ENCODE measurements at regions not wholly inside any gene's neighbourhood (a gene's known extent, or its start where the extent isn't known, plus 50 kb on each side); places are given as distances from the start of the nearest gene placed in this dataset.
A peak's percentile ranks its signal among the peaks of the same experiment; 100 is the strongest.

DNA sequence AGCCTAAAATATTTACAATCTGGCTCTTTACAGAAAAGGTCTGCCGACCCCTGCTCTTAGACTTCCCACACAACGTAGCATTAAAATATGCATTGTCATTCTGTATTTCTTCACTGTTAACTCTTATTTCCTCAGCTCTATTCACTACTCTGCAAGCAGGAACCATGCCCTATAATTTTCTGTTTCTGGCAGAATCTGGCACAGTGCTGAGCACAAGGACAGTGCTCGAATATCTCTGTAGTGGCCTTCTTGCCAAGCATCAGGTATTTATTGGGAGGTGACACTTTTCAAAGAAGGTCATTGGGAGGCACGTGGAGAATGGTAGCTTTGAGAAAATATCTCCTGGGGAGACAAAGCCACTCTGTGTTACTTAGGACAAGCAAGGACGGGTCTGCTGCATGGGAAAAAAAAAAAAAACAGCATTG lies 77.9 kb downstream of the PSMG1 start:
- DNase-seq: no peak

GRCh38 chr21:39104911-39105310 lies 78.3 kb downstream of the PSMG1 start:
- no peak for DNase-seq

- no peak for DNase-seq
Observed at GRCh38 chr21:39103689-39104088, 79.6 kb downstream of the PSMG1 start.

- no peak for DNase-seq
Observed at GRCh38 chr21:39099859-39100258, 83.4 kb downstream of the PSMG1 start.

GRCh38 chr21:39098696-39099200 lies 84.5 kb downstream of the PSMG1 start:
- DNase-seq: no peak

DNA sequence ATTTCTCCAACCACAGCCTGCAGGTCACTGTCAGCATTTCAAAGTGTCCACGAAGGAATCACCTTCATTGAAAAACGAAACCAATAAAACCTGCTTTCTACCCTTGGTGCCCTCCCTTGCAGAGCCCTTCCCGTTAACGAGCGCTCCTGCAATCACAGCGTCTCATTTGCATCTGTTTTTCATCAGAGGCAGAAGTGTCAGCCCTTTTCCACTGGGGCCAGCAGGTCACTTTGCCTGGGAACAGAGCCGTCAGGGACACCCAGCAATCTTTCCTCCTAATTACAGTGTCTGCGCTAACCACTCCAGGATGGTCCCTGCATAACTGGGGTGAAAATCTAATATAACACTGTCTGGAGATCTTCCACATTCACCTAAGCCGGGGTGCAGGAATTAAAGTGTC lies 85.3 kb downstream of the PSMG1 start:
- no peak for DNase-seq

GRCh38 chr21:39097335-39097861 lies 85.9 kb downstream of the PSMG1 start:
- DNase-seq: no peak

DNA sequence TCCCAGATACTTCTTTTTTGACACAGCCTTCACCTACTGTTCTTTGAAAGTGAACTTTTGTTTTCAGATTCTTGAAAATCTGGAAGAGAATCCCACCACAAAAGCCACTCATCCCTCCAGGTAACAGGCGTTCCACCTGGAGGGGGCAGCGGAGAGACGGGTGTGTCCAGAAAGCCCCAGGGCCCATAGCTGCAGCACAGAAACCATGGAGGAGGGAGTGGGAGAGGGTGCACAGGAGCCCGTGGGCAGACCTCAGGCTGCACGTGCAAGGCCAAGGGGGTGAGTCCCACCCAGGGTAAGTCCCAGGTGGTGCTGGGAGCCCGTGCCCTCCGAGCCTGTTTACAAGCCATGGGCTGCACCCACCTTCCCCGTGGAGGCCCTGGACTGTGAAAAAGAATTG lies 86.5 kb downstream of the PSMG1 start:
- DNase-seq: no peak

DNA sequence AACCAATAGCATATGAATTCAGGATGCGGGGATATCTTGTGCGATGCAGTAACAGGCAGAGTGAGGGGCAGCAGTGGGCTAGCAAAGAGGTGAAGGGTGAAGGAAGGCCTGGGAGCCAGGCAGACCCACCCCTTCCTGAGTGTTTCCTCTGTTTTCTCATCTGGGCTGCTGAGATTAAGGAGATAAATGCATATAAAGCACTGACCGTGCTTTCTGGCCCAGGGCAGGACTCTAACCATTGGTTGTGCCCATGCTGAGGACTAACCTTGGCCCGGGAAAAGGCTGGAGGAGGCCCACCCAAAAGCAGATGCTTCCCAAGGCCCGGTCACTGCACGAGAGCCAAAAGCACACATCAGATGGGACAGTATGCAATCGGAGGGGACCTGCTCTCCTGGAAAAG lies 87.6 kb downstream of the PSMG1 start:
- DNase-seq: no peak

- peak; percentile 29 for DNase-seq
Observed at GRCh38 chr21:39094847-39095579, 88.2 kb downstream of the PSMG1 start.

GRCh38 chr21:39094087-39094780 lies 89.0 kb downstream of the PSMG1 start:
- no peak for DNase-seq

- DNase-seq: no peak
Observed at GRCh38 chr21:39093526-39093925, 89.7 kb downstream of the PSMG1 start.

- DNase-seq: peak; percentile 7
Observed at GRCh38 chr21:39088831-39089380, 94.3 kb downstream of the PSMG1 start.

- DNase-seq: no peak
Observed at GRCh38 chr21:39088031-39088370, 95.2 kb downstream of the PSMG1 start.

DNA sequence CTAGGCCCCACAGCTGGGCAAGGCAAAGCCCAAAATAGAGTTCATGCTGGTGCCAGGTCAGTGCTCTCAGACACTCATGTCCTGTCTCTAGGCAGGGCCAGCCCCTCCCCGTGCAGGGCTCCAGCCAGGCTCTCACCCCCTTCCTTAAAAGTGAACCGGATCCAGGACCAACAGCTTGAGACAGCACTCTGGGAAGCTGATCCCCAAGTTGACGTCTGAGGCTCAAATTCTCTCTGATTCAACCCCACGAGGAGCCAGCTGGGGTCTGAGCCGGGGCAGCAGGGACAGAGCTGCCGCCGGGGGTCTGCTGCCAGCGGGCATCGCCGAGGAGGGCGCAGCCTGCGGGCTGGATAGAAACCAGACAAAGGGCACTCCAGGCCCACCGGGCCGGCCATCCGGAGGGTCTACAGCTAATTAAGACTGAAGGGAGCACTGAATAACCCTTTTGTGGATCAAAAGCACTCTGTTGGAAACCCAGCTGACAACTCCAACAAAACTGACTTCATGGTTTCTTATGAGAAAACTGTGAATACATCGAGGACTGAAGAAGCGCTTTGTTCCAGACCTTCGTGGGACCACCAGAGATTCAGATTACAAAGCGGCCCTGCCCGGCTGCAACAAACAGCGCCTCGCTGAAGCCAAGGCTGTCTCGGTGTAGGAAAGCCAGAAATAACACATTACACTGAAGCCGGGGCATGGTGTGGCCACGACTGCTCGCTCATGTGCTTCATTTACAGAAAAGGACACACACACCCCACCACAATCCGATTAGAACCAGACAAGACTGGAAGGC lies 95.8 kb downstream of the PSMG1 start:
- no peak for DNase-seq

DNA sequence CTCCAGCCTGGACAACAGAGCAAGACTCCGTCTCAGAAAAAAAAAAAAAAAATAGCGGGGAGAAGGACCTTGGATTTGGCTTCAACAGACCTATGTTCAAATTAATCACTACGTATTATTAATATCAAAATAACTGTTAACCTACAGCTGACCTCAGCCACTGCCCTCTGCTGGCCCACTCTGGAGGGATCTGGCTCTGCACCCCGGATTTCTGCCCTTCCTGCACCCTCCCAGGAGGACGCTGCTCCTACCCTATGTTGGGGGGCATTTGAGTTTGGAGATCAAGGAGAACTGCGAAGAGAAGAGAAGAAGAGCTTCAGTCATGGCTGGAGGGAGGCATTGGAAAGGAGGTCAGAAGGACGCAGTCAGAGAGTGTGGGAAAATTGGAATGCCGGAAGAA lies 96.7 kb downstream of the PSMG1 start:
- no peak for DNase-seq

DNA sequence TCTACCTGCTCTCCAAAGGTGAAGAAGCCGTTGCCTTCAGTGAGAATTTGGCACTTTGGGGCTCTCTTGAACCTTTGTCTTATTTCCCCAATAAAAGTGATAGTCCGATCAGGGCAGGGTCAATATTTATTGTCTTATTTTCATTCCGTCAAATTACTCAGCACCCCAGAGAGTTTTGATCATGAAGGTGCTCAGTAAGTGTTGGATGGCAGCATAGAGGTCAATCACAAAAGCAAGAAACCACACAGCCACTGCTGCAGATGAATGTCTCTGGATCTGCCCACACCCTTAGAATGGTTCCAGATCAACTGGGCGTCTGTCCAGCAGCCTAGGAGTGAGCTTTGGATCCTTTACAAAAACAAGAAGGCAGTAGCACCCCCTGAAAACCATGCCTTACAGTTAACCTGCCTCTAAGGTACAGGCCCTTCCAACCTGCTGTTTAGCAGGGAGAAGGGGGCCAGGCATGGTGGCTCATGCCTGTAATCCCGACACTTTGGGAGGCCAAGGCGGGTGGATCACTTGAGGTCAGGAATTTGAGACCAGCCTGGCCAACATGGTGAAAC lies 97.3 kb downstream of the PSMG1 start:
- DNase-seq: no peak

DNA sequence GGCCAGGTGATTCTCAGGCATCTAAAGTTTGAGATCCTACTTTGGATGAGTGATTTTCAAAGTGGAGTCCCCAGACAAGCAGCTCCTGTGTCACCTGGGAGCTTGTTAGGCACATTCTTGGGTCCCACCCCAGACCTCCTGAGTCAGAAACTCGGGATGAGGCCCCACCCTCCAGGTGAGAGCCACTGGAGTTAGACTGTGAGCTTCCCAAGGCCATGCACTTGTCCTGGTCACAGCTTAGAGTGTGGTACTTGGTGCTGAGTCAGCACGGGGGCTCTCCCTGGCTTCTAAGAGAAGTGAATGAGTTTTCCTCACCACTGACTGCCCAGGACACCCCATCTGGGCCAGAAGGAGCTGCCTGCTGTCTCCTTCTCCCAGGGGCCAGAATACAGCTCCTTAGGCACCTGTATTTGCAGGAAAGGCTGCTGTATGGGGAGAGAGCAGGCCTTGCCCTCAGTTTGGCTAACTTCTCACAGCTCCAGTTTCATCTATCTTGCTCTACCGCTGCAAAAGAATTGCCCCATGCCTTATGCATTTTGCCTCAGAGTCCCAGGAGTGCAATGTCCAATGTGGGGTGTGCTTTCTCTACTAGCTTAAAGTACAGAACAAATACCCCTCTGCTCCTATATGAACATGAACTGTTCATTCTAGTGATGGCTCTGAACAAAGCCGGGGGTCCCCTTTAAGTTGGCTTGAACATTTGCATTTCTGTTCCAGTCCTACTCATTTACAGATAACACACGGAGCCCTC lies 98.1 kb downstream of the PSMG1 start:
- no peak for DNase-seq

DNA sequence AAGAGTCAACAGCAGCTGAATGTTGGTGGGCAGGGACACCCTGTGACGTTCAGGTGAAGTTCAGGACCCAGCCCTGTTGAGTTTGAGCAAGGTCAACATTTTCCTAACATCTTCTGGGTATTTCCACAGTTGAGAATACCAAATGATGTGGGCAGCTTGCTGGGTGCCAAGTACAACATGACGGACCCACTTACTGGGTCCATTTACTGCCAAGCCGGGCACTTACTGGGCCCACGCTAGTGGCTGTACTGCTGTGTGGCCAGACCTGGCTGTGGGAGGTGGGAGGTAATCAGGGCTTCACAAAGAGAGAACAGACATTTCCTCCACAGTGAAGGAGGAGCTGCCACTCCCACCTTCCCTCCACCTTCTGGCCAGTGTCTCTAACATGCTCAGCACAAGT lies 99.2 kb downstream of the PSMG1 start:
- DNase-seq: no peak

GRCh38 chr21:39083377-39084008 lies 99.8 kb downstream of the PSMG1 start:
- DNase-seq: no peak

DNA sequence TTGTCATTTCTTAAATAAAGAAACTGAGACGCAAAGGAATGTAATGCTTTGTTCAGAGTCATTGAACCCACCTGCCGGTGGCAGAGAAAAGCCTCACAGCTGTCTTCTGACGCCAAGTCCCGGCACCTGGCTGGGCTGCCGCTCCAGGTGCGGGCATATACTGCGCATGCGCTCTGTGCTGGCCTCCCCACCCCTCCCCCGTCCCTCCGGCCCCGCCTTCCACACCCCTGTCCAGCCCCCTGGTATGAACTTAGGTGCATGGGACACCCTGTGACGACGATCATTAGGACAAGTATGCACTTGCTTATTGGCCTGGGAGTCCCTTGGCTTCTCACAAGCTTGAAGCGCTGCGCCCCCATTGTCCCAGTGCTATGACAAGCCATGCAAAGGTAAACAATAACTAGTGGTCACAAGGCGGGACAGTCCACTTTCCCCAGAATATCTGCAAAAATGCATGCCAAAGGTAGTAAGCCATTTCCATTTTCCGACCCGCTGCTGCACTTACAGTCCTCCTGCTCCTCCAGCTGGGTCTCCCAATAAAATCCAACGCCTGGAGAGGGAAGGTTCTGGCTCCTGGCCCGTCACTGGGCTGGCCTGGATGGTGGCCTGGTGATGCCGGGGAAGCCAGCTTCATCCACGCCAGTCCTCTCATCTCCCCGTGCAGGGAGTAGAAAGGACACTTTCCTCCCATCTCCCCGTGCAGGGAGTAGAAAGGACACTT lies 100.4 kb downstream of the PSMG1 start:
- DNase-seq: no peak

All from kidney glomerular epithelial cell (primary cell).